ENCODE measurements at regions not wholly inside any gene's neighbourhood (a gene's known extent, or its start where the extent isn't known, plus 50 kb on each side); places are given as distances from the start of the nearest gene placed in this dataset.

- ATAC-seq (ENCODE audit: low read depth): no peak
- intact Hi-C loops (cut with micrococcal nuclease): no loop called here
- no peak overlapping the region for H2BK5ac ChIP-seq (ENCODE audit: low read depth, low read length, poor library complexity, severe bottlenecking)
Observed at GRCh38 chr5:106195679-106196474, 1474.9 kb downstream of the EFNA5 start.

More at GRCh38 chr5:106195679-106196474, 1474.9 kb downstream of the EFNA5 start:
- no peak overlapping the region for H2BK120ac ChIP-seq (ENCODE audit: low read depth, low read length)
- H3K27me3 ChIP-seq (ENCODE audit: control insufficient read depth, insufficient read depth, low read length): no peaks in the 10 kb centered on the region
- H3K23ac ChIP-seq (ENCODE audit: low read depth, low read length): no peak overlapping the region
- no peak overlapping the region for H4K8ac ChIP-seq (ENCODE audit: low read depth in 2 of 2, low read length in 2 of 2)
- no peak overlapping the region for H3K27ac ChIP-seq (ENCODE audit: insufficient read depth, low read length)
- no peak overlapping the region for H2BK15ac ChIP-seq (ENCODE audit: low read depth, low read length)
- H2AK5ac ChIP-seq (ENCODE audit: low read depth, low read length): no peak overlapping the region
- H4K5ac ChIP-seq (ENCODE audit: low read depth, low read length): no peak overlapping the region
- H4K20me1 ChIP-seq (ENCODE audit: insufficient read depth, low read length): no peaks in the 10 kb centered on the region
- H2BK20ac ChIP-seq (ENCODE audit: low read depth, low read length): no peak overlapping the region
- in situ Hi-C loops (cut with MboI; ENCODE audit: low sequenced_read_pairs) (no loop called here), dilution Hi-C loops (cut with HindIII; ENCODE audit: low sequenced_read_pairs, unreplicated experiment) (no loop called here)
- no peak overlapping the region for H3K56ac ChIP-seq (ENCODE audit: extremely low read depth, insufficient read depth, low read length)
- no peak overlapping the region for H3K4me2 ChIP-seq (ENCODE audit: low read depth, low read length)
- no TSS peak for BruUV-seq (replicated peaks)
- H3K79me1 ChIP-seq (ENCODE audit: low read depth in 1 of 2, low read length in 2 of 2): no peaks in the 10 kb centered on the region
- no peak for DNase-seq
- no peak overlapping the region for H2AK9ac ChIP-seq (replicated peaks; ENCODE audit: low read depth, low read length, poor library complexity)
- H2AFZ ChIP-seq (replicated peaks; ENCODE audit: low read length, poor library complexity): no peak overlapping the region
- no peaks in the 10 kb centered on the region for H3K9me1 ChIP-seq (ENCODE audit: insufficient read depth, low read length)
- no CpG with 5 or more reads among the region's 5 CpGs for WGBS, 2 experiments (ENCODE audit: extremely low coverage in 2 of 2, insufficient read length in 1 of 2)
- no peak overlapping the region for H3K18ac ChIP-seq (ENCODE audit: low read depth, low read length)
- no peak for TF ChIP-seq NFE2L2 (IDR thresholded peaks at IDR 0.05; ENCODE audit: low read depth, low read length)
- TF ChIP-seq, protein P1, sequence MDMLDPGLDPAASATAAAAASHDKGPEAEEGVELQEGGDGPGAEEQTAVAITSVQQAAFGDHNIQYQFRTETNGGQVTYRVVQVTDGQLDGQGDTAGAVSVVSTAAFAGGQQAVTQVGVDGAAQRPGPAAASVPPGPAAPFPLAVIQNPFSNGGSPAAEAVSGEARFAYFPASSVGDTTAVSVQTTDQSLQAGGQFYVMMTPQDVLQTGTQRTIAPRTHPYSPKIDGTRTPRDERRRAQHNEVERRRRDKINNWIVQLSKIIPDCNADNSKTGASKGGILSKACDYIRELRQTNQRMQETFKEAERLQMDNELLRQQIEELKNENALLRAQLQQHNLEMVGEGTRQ (IDR thresholded peaks at IDR 0.05; ENCODE audit: low read depth, low read length): no peak
- TF ChIP-seq CTCF (conservative IDR thresholded peaks at IDR 0.05; ENCODE audit: low read depth, low read length): no peak
- TF ChIP-seq FOS (IDR thresholded peaks at IDR 0.05; ENCODE audit: low read depth, low read length): no peak
- no peak for TF ChIP-seq SMC3 (IDR thresholded peaks at IDR 0.05; ENCODE audit: low read depth, low read length)
- H3K4ac ChIP-seq (ENCODE audit: low read depth, low read length): no peak overlapping the region
- POLR2A ChIA-PET (ENCODE audit: unreplicated experiment): no interaction called here
- H3K9me3 ChIP-seq (ENCODE audit: control insufficient read depth, insufficient read depth, low read length): no peaks in the 10 kb centered on the region
- H3K4me1 ChIP-seq (ENCODE audit: control insufficient read depth, insufficient read depth, low read length): no peaks in the 10 kb centered on the region
- H3K9ac ChIP-seq (ENCODE audit: low read depth, low read length): no peak overlapping the region
- H4K91ac ChIP-seq (ENCODE audit: insufficient read depth, low read depth, low read length): no peak overlapping the region
- H3K4me3 ChIP-seq (ENCODE audit: insufficient read depth, low read depth, low read length): no peak overlapping the region
- H3K36me3 ChIP-seq (ENCODE audit: control insufficient read depth, insufficient read depth, low read length): no peaks in the 10 kb centered on the region
- H3K14ac ChIP-seq (replicated peaks; ENCODE audit: low read depth, low read length): no peak overlapping the region
- CTCF ChIA-PET: no interaction called here

Measured in IMR-90 (cell line).